Coronary artery (tissue), 2 donors: ENCODE measurements at regions not wholly inside any gene's neighbourhood (a gene's known extent, or its start where the extent isn't known, plus 50 kb on each side); places are given as distances from the start of the nearest gene placed in this dataset.

Experiments
- DNase-seq: peaks from one replicate; pipeline ENCODE4 v3.0.0-alpha.2; 2017; ENCODE audit warnings: low spot score
- H3K27ac ChIP-seq, 2 donors: fragments of 200-600 bp; sonication (generic); one replicate each; pipeline ENCODE4 v1.5.1; 2016 to 2019
- H3K4me3 ChIP-seq: fragments of 200-600 bp; sonication (generic); 2 replicates; pipeline ENCODE4 v1.5.1; 2016; ENCODE audit warnings: mild to moderate bottlenecking, moderate library complexity
- TF ChIP-seq, protein P1 (sequence below): fragments of 200-600 bp; sonication (generic); IDR thresholded peaks from one replicate; pipeline ENCODE4 v1.5.1; 2019; ENCODE audit warnings: antibody characterized with exemption

DNA sequence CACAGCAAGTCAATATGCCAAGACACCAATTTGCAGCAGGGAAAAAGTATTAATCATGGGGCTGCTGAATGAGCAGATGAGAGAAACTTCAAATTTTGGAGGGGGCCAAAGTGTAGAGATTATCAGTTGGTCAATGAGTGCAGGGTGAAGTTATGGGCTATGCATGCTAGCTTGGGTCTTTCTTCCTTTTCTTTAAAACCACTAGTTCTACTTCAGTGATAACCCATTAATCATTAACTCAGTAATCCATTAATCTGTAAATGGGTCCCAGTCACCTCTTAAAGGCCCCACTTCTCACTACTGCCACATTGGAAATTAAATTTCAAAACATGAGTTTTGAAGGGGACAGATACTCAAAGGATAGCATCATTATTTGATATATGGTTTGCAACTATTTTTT, 688.6 kb upstream of the ADGRL4 start:
- Histone ChIP-seq H3K4me3 (no peak overlapping the region), H3K27ac (no peak overlapping the region)
- TF ChIP-seq, protein P1, sequence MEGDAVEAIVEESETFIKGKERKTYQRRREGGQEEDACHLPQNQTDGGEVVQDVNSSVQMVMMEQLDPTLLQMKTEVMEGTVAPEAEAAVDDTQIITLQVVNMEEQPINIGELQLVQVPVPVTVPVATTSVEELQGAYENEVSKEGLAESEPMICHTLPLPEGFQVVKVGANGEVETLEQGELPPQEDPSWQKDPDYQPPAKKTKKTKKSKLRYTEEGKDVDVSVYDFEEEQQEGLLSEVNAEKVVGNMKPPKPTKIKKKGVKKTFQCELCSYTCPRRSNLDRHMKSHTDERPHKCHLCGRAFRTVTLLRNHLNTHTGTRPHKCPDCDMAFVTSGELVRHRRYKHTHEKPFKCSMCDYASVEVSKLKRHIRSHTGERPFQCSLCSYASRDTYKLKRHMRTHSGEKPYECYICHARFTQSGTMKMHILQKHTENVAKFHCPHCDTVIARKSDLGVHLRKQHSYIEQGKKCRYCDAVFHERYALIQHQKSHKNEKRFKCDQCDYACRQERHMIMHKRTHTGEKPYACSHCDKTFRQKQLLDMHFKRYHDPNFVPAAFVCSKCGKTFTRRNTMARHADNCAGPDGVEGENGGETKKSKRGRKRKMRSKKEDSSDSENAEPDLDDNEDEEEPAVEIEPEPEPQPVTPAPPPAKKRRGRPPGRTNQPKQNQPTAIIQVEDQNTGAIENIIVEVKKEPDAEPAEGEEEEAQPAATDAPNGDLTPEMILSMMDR: no peak
- no peak for DNase-seq

DNA sequence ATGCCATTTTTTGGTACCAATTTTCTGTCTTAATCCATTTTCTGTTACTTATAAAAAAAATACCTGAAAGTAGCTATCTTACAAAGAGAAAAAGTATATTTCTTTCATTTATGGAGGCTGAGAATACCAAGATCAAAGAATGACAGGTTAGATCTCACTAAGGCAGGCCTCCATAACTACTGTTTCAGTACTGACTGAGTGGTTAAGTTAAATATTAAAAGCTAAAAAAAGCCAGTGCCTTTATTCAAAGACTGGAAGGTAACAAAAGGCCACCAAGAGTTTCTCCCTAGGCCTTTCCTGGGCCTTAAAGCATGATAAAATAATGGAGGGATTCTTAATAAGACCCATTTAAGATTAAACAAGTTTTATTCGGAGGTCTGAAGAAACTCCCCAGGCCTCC, 687.7 kb upstream of the ADGRL4 start:
- no peak overlapping the region for H3K4me3 ChIP-seq
- H3K27ac ChIP-seq: no peak overlapping the region
- TF ChIP-seq, protein P1: no peak
- DNase-seq: no peak

DNA sequence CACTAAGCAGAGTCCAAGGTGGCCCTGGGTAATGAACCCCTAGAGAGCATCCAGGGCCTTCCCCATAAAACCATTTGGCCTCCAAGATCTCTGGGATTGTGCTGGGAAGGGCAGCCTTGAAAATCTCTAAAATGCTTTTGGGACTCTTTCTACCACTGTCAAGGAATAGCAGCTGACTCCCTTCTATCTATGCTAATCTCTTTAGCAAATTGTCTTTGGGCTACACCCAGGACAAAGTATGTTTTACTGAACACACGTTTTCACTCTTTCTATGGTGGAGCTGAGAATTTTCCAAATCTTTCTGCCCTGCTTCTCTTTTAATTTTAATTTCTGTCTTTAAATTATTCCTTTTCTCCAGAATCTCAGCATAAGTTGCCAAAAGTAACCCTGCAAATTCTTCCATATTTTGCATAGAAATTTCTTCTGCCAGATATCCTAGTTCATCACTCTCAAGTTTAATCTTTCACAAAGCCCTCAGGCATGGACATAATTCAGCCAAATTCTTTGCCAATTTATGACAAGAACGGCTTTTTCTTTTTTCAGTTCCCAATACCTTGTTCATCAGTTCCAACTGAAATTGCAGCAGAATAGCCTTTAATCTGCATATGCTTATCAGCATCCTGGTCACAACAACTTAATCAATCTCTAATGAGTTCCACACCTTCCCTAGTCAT, 687.0 kb upstream of the ADGRL4 start:
- TF ChIP-seq, protein P1: no peak
- H3K4me3 ChIP-seq: no peak overlapping the region
- H3K27ac ChIP-seq: no peak overlapping the region
- DNase-seq: no peak

DNA sequence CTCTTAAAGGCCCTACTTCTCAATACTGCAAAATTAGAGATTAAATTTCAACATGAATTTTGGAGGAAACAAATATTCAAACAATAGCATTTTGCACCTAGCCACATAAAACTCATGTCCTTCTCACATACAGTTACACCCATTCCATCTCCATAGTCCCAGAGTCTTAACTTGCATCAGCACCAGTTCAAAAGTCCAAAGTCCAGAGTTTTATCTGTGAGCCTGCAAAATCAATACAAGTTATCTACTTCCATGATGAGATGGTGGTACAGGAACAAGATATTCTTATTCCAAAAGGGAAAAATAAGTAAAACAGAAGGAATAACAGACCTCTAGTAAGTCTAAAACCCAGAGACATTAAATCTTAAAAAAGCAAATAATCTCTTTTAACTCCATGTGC, 686.0 kb upstream of the ADGRL4 start:
- no peak for DNase-seq

DNA sequence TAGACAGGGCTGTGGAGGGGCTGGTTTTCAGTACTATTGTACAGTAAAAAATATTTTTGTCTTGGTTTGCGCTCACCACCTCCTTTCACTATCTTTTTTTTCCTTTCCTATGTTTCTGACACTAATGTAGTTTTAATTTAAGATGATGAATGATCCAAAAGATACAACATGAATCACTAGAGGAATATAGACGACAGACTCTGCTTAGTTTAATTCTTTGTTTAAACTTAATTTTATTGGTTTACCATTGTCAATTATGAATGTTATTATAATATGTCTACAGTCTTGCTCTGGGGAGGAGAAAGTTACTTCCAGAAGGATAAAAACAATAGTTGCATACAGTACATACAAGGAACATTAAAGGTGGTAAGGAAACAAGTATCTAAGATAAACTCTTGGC, 682.4 kb upstream of the ADGRL4 start:
- Histone ChIP-seq H3K27ac (no peak overlapping the region), H3K4me3 (no peak overlapping the region)
- TF ChIP-seq, protein P1: no peak
- DNase-seq: no peak

More for the DNA sequence above, 686.0 kb upstream of the ADGRL4 start:
- TF ChIP-seq, protein P1: no peak
- Histone ChIP-seq H3K27ac (no peak overlapping the region), H3K4me3 (no peak overlapping the region)

DNA sequence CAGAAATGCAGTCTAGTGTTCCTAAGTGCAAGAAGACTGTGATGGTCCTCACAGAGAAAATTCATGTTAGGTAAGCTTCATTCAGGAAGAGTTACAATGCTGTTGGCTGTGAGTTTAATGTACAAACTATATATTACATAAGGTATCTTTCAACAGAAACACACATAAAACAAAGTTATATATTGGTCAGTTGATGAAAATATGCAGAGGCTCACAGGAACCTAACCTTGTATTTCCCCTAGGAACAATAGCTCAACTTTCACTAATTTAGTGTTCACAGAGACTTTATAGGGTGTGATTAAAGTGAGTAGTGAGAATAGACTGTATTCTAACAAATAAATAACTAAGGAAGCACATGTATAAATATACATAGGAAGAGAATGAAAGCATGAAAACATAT, 676.9 kb upstream of the ADGRL4 start:
- TF ChIP-seq, protein P1: no peak
- H3K4me3 ChIP-seq: no peak overlapping the region
- H3K27ac ChIP-seq: no peak overlapping the region
- no peak for DNase-seq

DNA sequence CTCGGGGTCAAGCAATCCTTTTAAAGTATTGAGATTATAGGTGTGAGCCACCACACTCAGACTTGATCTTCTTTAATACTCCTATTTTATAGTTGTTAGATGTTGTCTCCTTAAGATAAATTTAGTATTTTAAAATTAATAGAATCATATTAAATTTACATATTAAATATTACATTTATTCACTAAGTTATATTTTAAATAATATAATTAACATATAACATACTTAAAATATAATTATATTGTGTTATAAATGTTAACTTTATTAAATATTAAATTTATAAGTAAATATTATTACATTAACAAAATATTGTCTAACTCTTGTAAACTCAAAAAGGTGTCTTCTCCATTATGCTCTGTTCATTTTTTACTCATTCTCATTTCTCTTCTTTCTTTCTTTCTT, 675.9 kb upstream of the ADGRL4 start:
- no peak for DNase-seq
- TF ChIP-seq, protein P1: no peak
- no peak overlapping the region for H3K27ac ChIP-seq
- no peak overlapping the region for H3K4me3 ChIP-seq
